Endothelial cell of umbilical vein (primary cell): ENCODE measurements at regions not wholly inside any gene's neighbourhood (a gene's known extent, or its start where the extent isn't known, plus 50 kb on each side); places are given as distances from the start of the nearest gene placed in this dataset.

Source experiments
- BruUV-seq: library from RNA; stranded (reverse); fragments of 400-500 nt; replicated peaks from 2 replicates; lab custom pipeline; 2021; lab: Mats Ljungman, UMichigan
- CTCF ChIA-PET: fragments of 300-600, 350-600 bp; sonication (Branson Sonifier 250); formaldehyde crosslinking; loops from one replicate; lab custom pipeline; 2021; ENCODE audit warnings: antibody characterized with exemption, inconsistent platforms; lab: Charles Lee
- POLR2A ChIA-PET: fragments of 300-600, 350-600 bp; sonication (Branson Sonifier 250); formaldehyde crosslinking; loops from one replicate; lab custom pipeline; 2021; ENCODE audit warnings: antibody characterized with exemption, inconsistent platforms; lab: Charles Lee
- DNase-seq: peaks from one replicate; pipeline ENCODE4 v3.0.0-alpha.2; 2011; ENCODE audit warnings: low read depth, low spot score
- FAIRE-seq: peaks from 2 replicates; lab custom pipeline; 2011; peaks lifted over from hg19 to GRCh38; lab: Jason Lieb, UNC
- H2AFZ ChIP-seq: 2 replicates; pipeline ENCODE4 v1.6.0; 2012; ENCODE audit warnings: low read depth, low read length, control low read depth, inconsistent platforms
- H3K27ac ChIP-seq: 2 replicates; pipeline ENCODE4 v1.5.1; 2011; ENCODE audit warnings: low read depth, mild to moderate bottlenecking, control low read depth, low read length, moderate library complexity; ENCODE audit not compliant: insufficient read depth
- H3K27me3 ChIP-seq, 2 experiments: 2 replicates each; pipeline versions ENCODE4 v1.6.0 to v1.6.1; 2011; ENCODE audit warnings: low read length in 2 of 2, mixed read lengths in 1 of 2; ENCODE audit not compliant: control insufficient read depth in 2 of 2, insufficient read depth in 2 of 2
- H3K36me3 ChIP-seq, 2 experiments: 2 replicates in 1 of 2; 3 replicates in 1 of 2; pipeline ENCODE4 v1.5.1; 2011; ENCODE audit warnings: low read length in 2 of 2, mild to moderate bottlenecking in 1 of 2, moderate library complexity in 1 of 2; ENCODE audit not compliant: control insufficient read depth in 2 of 2, insufficient read depth in 2 of 2; ENCODE audit errors: extremely low read depth in 1 of 2
- H3K4me1 ChIP-seq: 3 replicates; pipeline ENCODE4 v1.5.1; 2011; ENCODE audit warnings: mild to moderate bottlenecking, low read length; ENCODE audit not compliant: control insufficient read depth, insufficient read depth; ENCODE audit errors: extremely low read depth
- H3K4me2 ChIP-seq: 2 replicates; pipeline ENCODE4 v1.6.1; 2011; ENCODE audit warnings: low read length, control low read depth, mixed read lengths; ENCODE audit not compliant: insufficient read depth
- H3K4me3 ChIP-seq, 3 experiments: fragments of 200-600 bp in 1 of 3; sonication (generic), shearing (Covaris generic) in 1 of 3; replicated peaks in 1 of 3; 2 replicates each; pipeline ENCODE4 v1.5.1; 2011 to 2016; ENCODE audit warnings: control low read depth in 3 of 3, low read length in 3 of 3, mild to moderate bottlenecking in 2 of 3, inconsistent platforms in 1 of 3, low read depth in 1 of 3, moderate library complexity in 1 of 3; ENCODE audit not compliant: insufficient read depth in 1 of 3
- H3K79me2 ChIP-seq: 2 replicates; pipeline ENCODE4 v1.6.0; 2012; ENCODE audit warnings: low read length, inconsistent platforms; ENCODE audit not compliant: control insufficient read depth, insufficient read depth
- H3K9ac ChIP-seq: replicated peaks from 2 replicates; pipeline ENCODE3; 2011; ENCODE audit warnings: low read length, control low read depth; ENCODE audit not compliant: insufficient read depth; ENCODE audit errors: extremely low read depth
- H3K9me1 ChIP-seq: replicated peaks from 3 replicates; pipeline ENCODE4 v1.6.0; 2011; ENCODE audit warnings: mild to moderate bottlenecking, low read length; ENCODE audit not compliant: control insufficient read depth, insufficient read depth; ENCODE audit errors: extremely low read depth
- H3K9me3 ChIP-seq: replicated peaks from 2 replicates; pipeline ENCODE4 v1.5.1; 2012; ENCODE audit warnings: low read length, inconsistent platforms; ENCODE audit not compliant: control insufficient read depth, insufficient read depth
- H4K20me1 ChIP-seq: replicated peaks from 2 replicates; pipeline ENCODE3; 2011; ENCODE audit warnings: mild to moderate bottlenecking, low read length; ENCODE audit not compliant: control insufficient read depth, insufficient read depth; ENCODE audit errors: extremely low read depth
- EZH2 ChIP-seq: IDR thresholded peaks from 2 replicates; pipeline ENCODE4 v1.6.1; 2012; ENCODE audit warnings: borderline replicate concordance, low read depth, mild to moderate bottlenecking, moderate library complexity, low read length, inconsistent platforms; ENCODE audit not compliant: severe bottlenecking
- FOS ChIP-seq: IDR thresholded peaks from 2 replicates; pipeline ENCODE4 v1.6.1; 2011; ENCODE audit warnings: mild to moderate bottlenecking, low read length, moderate library complexity, borderline replicate concordance; ENCODE audit not compliant: insufficient read depth
- GATA2 ChIP-seq: IDR thresholded peaks from 2 replicates; pipeline ENCODE4 v1.7.0; 2011; ENCODE audit warnings: low read depth, mild to moderate bottlenecking, moderate library complexity, mixed read lengths, low read length; ENCODE audit not compliant: insufficient read length, insufficient read depth
- JUN ChIP-seq: IDR thresholded peaks from 2 replicates; pipeline ENCODE4 v1.6.1; 2011; ENCODE audit warnings: borderline replicate concordance, low read depth; ENCODE audit not compliant: insufficient read length, insufficient read depth
- MYC ChIP-seq: IDR thresholded peaks from one replicate; pipeline ENCODE4 v1.6.1; 2011; ENCODE audit warnings: mild to moderate bottlenecking, low read depth, low read length
- POLR2A ChIP-seq: IDR thresholded peaks from 2 replicates; pipeline ENCODE4 v1.6.1; 2012; ENCODE audit warnings: low read depth, mild to moderate bottlenecking, control low read depth, low read length
- POLR2AphosphoS5 ChIP-seq: IDR thresholded peaks from 2 replicates; pipeline ENCODE4 v1.6.1; 2012; ENCODE audit warnings: low read depth, mild to moderate bottlenecking, control low read depth, low read length, moderate library complexity; ENCODE audit not compliant: insufficient read depth
- dilution Hi-C: fragments of 300-500 bp; cut with MboI; formaldehyde crosslinking; loops from one replicate; pipeline ENCODE4 v1.15.0; 2019; ENCODE audit warnings: low sequenced_read_pairs; ENCODE audit not compliant: extremely low pct_ligation_motif_present
- intact Hi-C: fragments of 100-400 bp; cut with micrococcal nuclease; formaldehyde crosslinking; loops from one replicate; pipeline ENCODE4 v1.10.0; 2022
- TF ChIP-seq, protein P1 (sequence below): IDR thresholded peaks from 2 replicates; pipeline ENCODE4 v1.6.1; 2011; ENCODE audit not compliant: insufficient read depth, insufficient read length
- TF ChIP-seq, protein P2 (sequence below), 2 donors: IDR thresholded peaks; 1 replicate in 1 of 2; 2 replicates in 1 of 2; pipeline ENCODE4 v1.5.1; 2011; ENCODE audit warnings: low read length in 2 of 2, mild to moderate bottlenecking in 2 of 2, moderate library complexity in 2 of 2, control low read depth in 1 of 2, inconsistent platforms in 1 of 2, low read depth in 1 of 2; ENCODE audit not compliant: insufficient read depth in 1 of 2; ENCODE audit errors: extremely low read depth in 1 of 2

DNA sequence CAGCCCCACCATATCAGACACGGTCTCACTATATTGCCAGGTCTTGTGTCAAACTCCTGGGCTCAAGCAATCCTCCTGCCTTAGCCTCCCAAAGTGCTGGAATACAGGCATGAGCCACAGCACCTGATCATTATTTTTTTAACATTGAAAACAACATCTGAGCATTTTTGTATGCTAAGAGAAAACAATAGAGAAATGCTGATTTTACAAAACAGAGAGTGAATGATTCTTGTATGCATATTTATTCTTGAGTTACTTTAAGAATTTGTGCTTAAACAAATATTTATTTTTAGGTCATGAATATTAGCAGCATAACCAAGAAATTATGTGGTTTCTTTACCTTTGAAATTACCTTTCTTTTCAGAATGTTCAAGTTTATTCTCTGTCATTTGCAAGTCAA is 81.8 kb upstream of the KITLG start:
- TF ChIP-seq POLR2A (no peak), POLR2AphosphoS5 (no peak), GATA2 (no peak)
- Histone ChIP-seq H3K27ac (no peak overlapping the region), H4K20me1 (no peaks in the 10 kb centered on the region), H3K4me2 (no peak overlapping the region), H3K4me3 (no peak overlapping the region), H3K4me1 (peaks cover 6% of the 10 kb centered on the region), H3K36me3 (no peaks in the 10 kb centered on the region), H3K79me2 (no peaks in the 10 kb centered on the region), H3K9ac (no peak overlapping the region), H3K9me3 (no peaks in the 10 kb centered on the region), H3K27me3 (no peaks in the 10 kb centered on the region), H3K9me1 (no peaks in the 10 kb centered on the region), H2AFZ (no peak overlapping the region)
- intact Hi-C loops = no loop called here
- POLR2A ChIA-PET = no interaction called here
- FAIRE-seq (no peak), DNase-seq (no peak)
- CTCF ChIA-PET = interaction anchor here (1.2 kb wide), 2 partner anchors 10 to 23 kb away, joined by 3 to 4 read pairs; no protein-coding TSS in a partner anchor
- BruUV-seq = no TSS peak
- dilution Hi-C loops = no loop called here

DNA sequence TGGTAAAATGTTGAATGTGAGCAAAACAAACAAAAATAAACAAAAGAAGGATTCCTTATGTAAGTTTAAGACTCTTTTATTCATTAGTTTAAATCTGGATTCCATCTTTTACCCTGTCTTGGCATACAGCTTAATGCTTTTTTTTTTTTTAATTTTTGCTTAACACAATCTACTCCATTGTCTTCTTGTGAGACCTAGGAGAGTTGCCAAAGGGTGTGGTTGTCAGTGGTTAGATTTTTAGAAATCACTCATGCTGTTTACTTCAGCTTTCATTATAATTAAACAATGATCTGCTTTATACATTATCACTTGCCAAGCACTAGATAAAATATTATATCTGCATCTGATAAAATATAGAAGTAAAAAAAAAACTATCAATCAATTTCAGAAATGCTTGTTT is 77.7 kb upstream of the KITLG start:
- Histone ChIP-seq H3K36me3 (no peaks in the 10 kb centered on the region), H3K4me2 (no peak overlapping the region), H3K4me3 (no peak overlapping the region), H3K9me3 (no peaks in the 10 kb centered on the region), H4K20me1 (no peaks in the 10 kb centered on the region), H2AFZ (no peak overlapping the region), H3K27me3 (no peaks in the 10 kb centered on the region), H3K9ac (no peak overlapping the region), H3K9me1 (no peaks in the 10 kb centered on the region), H3K4me1 (peaks cover 3% of the 10 kb centered on the region), H3K27ac (no peak overlapping the region), H3K79me2 (no peaks in the 10 kb centered on the region)
- DNase-seq = no peak
- no TSS peak for BruUV-seq
- ChIA-PET POLR2A (no interaction called here), CTCF (no interaction called here)
- intact Hi-C loops (no loop called here), dilution Hi-C loops (no loop called here)
- FAIRE-seq = no peak
- TF ChIP-seq, protein P1, sequence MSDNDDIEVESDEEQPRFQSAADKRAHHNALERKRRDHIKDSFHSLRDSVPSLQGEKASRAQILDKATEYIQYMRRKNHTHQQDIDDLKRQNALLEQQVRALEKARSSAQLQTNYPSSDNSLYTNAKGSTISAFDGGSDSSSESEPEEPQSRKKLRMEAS = no peak
- no peak for TF ChIP-seq MYC
- TF ChIP-seq, protein P2, sequence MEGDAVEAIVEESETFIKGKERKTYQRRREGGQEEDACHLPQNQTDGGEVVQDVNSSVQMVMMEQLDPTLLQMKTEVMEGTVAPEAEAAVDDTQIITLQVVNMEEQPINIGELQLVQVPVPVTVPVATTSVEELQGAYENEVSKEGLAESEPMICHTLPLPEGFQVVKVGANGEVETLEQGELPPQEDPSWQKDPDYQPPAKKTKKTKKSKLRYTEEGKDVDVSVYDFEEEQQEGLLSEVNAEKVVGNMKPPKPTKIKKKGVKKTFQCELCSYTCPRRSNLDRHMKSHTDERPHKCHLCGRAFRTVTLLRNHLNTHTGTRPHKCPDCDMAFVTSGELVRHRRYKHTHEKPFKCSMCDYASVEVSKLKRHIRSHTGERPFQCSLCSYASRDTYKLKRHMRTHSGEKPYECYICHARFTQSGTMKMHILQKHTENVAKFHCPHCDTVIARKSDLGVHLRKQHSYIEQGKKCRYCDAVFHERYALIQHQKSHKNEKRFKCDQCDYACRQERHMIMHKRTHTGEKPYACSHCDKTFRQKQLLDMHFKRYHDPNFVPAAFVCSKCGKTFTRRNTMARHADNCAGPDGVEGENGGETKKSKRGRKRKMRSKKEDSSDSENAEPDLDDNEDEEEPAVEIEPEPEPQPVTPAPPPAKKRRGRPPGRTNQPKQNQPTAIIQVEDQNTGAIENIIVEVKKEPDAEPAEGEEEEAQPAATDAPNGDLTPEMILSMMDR (IDR thresholded peaks at IDR 0.05; ENCODE audit: extremely low read depth in 1 of 2, insufficient read depth in 1 of 2, low read depth in 1 of 2, low read length in 2 of 2) = no peak
- no peak for TF ChIP-seq POLR2AphosphoS5
- TF ChIP-seq FOS = no peak
- no peak for TF ChIP-seq JUN
- no peak for TF ChIP-seq GATA2
- no peak for TF ChIP-seq EZH2
- TF ChIP-seq POLR2A = no peak
